HCT116 (cell line): ENCODE measurements at regions not wholly inside any gene's neighbourhood (a gene's known extent, or its start where the extent isn't known, plus 50 kb on each side); places are given as distances from the start of the nearest gene placed in this dataset.

Experiments
- ATAC-seq: fragments of 200-7000 bp; cut with Tn5 transposase; 2 replicates; pipeline ENCODE4 v1.9.1; 2020; ENCODE audit warnings: mild to moderate bottlenecking, moderate library complexity
- BruUV-seq: library from RNA; stranded (reverse); fragments of 400-500 nt; replicated peaks from 2 replicates; lab custom pipeline; 2021; lab: Mats Ljungman, UMichigan
- CTCF ChIA-PET: fragments of 300-600 bp; sonication (Branson Sonifier 250); formaldehyde crosslinking; loops from one replicate; lab custom pipeline; 2021; ENCODE audit warnings: antibody characterized with exemption; lab: Charles Lee
- POLR2A ChIA-PET: fragments of 300-600, 350-600 bp; sonication (Branson Sonifier 250); formaldehyde crosslinking; loops from one replicate; lab custom pipeline; 2021; ENCODE audit warnings: antibody characterized with exemption; lab: Charles Lee
- RAD21 ChIA-PET, 2 experiments: fragments of 300-600 bp; sonication (Branson Sonifier 250); formaldehyde crosslinking; loops; one replicate each; lab custom pipeline; 2023; ENCODE audit warnings: low total read pairs in 2 of 2; ENCODE audit not compliant: uncharacterized antibody in 2 of 2, unreplicated experiment in 2 of 2, low non-redundant PET in 1 of 2; lab: Charles Lee
- DNase-seq: peaks from one replicate; pipeline ENCODE4 v3.0.0-alpha.2; 2010; ENCODE audit warnings: low read depth, low spot score
- H2AFZ ChIP-seq: fragments of 200-600 bp; shearing (Covaris generic), sonication (generic); 2 replicates; pipeline ENCODE4 v1.6.1; 2017; ENCODE audit warnings: low read depth, mixed run types, mixed read lengths, antibody characterized with exemption, low read length; ENCODE audit not compliant: poor library complexity, severe bottlenecking
- H3K27ac ChIP-seq: 2 replicates; pipeline ENCODE4 v1.5.1; 2012; ENCODE audit warnings: low read depth, low read length
- H3K27me3 ChIP-seq: fragments of 200-600 bp; sonication (generic); 2 replicates; pipeline ENCODE4 v1.6.1; 2016; ENCODE audit warnings: mixed run types, low read length, mixed read lengths; ENCODE audit not compliant: insufficient read depth
- H3K36me3 ChIP-seq, 2 experiments: fragments of 200-500 bp in 1 of 2; fragments of 200-600 bp in 1 of 2; sonication (Bioruptor generic) in 1 of 2; sonication (generic) in 1 of 2; 2 replicates each; pipeline versions ENCODE4 v1.5.1 to v1.6.1; 2014 to 2016; ENCODE audit warnings: low read length in 2 of 2, inconsistent platforms in 1 of 2, mixed read lengths in 1 of 2, mixed run types in 1 of 2; ENCODE audit not compliant: insufficient read depth in 2 of 2, control insufficient read depth in 1 of 2
- H3K4me1 ChIP-seq, 2 experiments: fragments of 200-600 bp in 1 of 2; sonication (generic) in 1 of 2; 2 replicates each; pipeline versions ENCODE4 v1.5.1 to v1.6.1; 2012 to 2017; ENCODE audit warnings: low read length in 2 of 2, inconsistent platforms in 1 of 2, mild to moderate bottlenecking in 1 of 2, mixed read lengths in 1 of 2, mixed run types in 1 of 2, moderate library complexity in 1 of 2; ENCODE audit not compliant: insufficient read depth in 2 of 2, control insufficient read depth in 1 of 2
- H3K4me2 ChIP-seq: fragments of 200-600 bp; sonication (generic); 2 replicates; pipeline ENCODE4 v1.6.1; 2017; ENCODE audit warnings: mixed run types, low read length, mixed read lengths
- H3K4me3 ChIP-seq, 2 experiments: fragments of 200-600 bp in 1 of 2; sonication (generic) in 1 of 2; replicated peaks in 1 of 2; 2 replicates each; pipeline ENCODE4 v1.5.1; 2011 to 2016; ENCODE audit warnings: low read length in 2 of 2, control low read depth in 1 of 2, low read depth in 1 of 2, mild to moderate bottlenecking in 1 of 2, mixed read lengths in 1 of 2, mixed run types in 1 of 2
- H3K79me2 ChIP-seq: fragments of 200-600 bp; sonication (generic); 2 replicates; pipeline ENCODE4 v1.6.1; 2017; ENCODE audit warnings: mild to moderate bottlenecking, mixed run types, low read length, moderate library complexity, mixed read lengths; ENCODE audit not compliant: insufficient read depth
- H3K9ac ChIP-seq: fragments of 200-600 bp; sonication (generic); 2 replicates; pipeline ENCODE4 v1.6.1; 2016; ENCODE audit warnings: low read length, mixed read lengths
- H3K9me2 ChIP-seq: fragments of 200-600 bp; sonication (generic), shearing (Covaris generic); 2 replicates; pipeline ENCODE4 v1.6.1; 2017; ENCODE audit warnings: mixed run types, mild to moderate bottlenecking, moderate library complexity; ENCODE audit not compliant: insufficient read depth
- H3K9me3 ChIP-seq, 2 experiments: fragments of 200-500 bp in 1 of 2; fragments of 200-600 bp in 1 of 2; sonication (Bioruptor generic) in 1 of 2; sonication (generic) in 1 of 2; 2 replicates each; pipeline ENCODE4 v1.6.1; 2014 to 2017; ENCODE audit warnings: low read length in 2 of 2, mixed read lengths in 2 of 2, inconsistent platforms in 1 of 2, low read depth in 1 of 2, mild to moderate bottlenecking in 1 of 2, mixed run types in 1 of 2, moderate library complexity in 1 of 2; ENCODE audit not compliant: control insufficient read depth in 1 of 2, insufficient read depth in 1 of 2
- H4K20me1 ChIP-seq: fragments of 200-600 bp; sonication (generic), shearing (Covaris generic); 2 replicates; pipeline ENCODE4 v1.6.1; 2017; ENCODE audit warnings: mixed run types, mild to moderate bottlenecking, moderate library complexity; ENCODE audit not compliant: insufficient read depth
- CBX3 ChIP-seq: IDR thresholded peaks from 2 replicates; pipeline ENCODE4 v1.6.1; 2012; ENCODE audit warnings: low read depth
- EGR1 ChIP-seq: IDR thresholded peaks from 2 replicates; pipeline ENCODE4 v1.6.1; 2012; ENCODE audit warnings: low read depth
- ELF1 ChIP-seq: IDR thresholded peaks from 2 replicates; pipeline ENCODE4 v1.6.1; 2012; ENCODE audit warnings: low read depth, borderline replicate concordance
- FOSL1 ChIP-seq: IDR thresholded peaks from 2 replicates; pipeline ENCODE4 v1.6.1; 2012; ENCODE audit warnings: low read depth
- POLR2AphosphoS5 ChIP-seq: IDR thresholded peaks from 2 replicates; pipeline ENCODE4 v1.6.1; 2011; ENCODE audit warnings: mild to moderate bottlenecking, low read depth, low read length, moderate library complexity
- RAD21 ChIP-seq: IDR thresholded peaks from 2 replicates; pipeline ENCODE4 v1.6.1; 2012; ENCODE audit warnings: low read depth, mild to moderate bottlenecking
- SIN3A ChIP-seq: IDR thresholded peaks from 2 replicates; pipeline ENCODE4 v1.6.1; 2012; ENCODE audit warnings: low read depth
- SP1 ChIP-seq: IDR thresholded peaks from 2 replicates; pipeline ENCODE4 v1.6.1; 2012; ENCODE audit warnings: low read depth
- SRF ChIP-seq: IDR thresholded peaks from 2 replicates; pipeline ENCODE4 v1.6.1; 2012; ENCODE audit warnings: low read depth
- TCF7L2 ChIP-seq: IDR thresholded peaks from 2 replicates; pipeline ENCODE4 v1.7.0; 2011; ENCODE audit warnings: borderline replicate concordance, inconsistent platforms; ENCODE audit not compliant: insufficient read depth, insufficient read length; ENCODE audit errors: extremely low read depth
- ZBTB33 ChIP-seq: IDR thresholded peaks from 2 replicates; pipeline ENCODE4 v1.6.1; 2011; ENCODE audit warnings: mild to moderate bottlenecking, low read length, moderate library complexity; ENCODE audit not compliant: insufficient replicate concordance; ENCODE audit errors: extremely low read depth
- ZFX ChIP-seq: fragments of 450-650 bp; IDR thresholded peaks from 2 replicates; pipeline ENCODE4 v1.6.1; 2017
- ZNF274 ChIP-seq: fragments of 200-500 bp; sonication (Bioruptor generic); IDR thresholded peaks from 2 replicates; pipeline ENCODE4 v1.6.1; 2014; ENCODE audit warnings: mild to moderate bottlenecking, low read depth, low read length, inconsistent platforms
- intact Hi-C: fragments of 100-400 bp; cut with micrococcal nuclease; formaldehyde crosslinking; loops from 2 replicates; pipeline ENCODE4 v1.10.0; 2022
- TF ChIP-seq, protein P1 (sequence below): IDR thresholded peaks from 2 replicates; pipeline ENCODE4 v1.6.1; 2012; ENCODE audit warnings: low read depth
- TF ChIP-seq, protein P2 (sequence below): IDR thresholded peaks from 2 replicates; pipeline ENCODE4 v1.6.1; 2012
- TF ChIP-seq, protein P3 (sequence below): IDR thresholded peaks from 2 replicates; pipeline ENCODE4 v1.6.1; 2012

- no peak overlapping the region for H3K27ac ChIP-seq
- H3K79me2 ChIP-seq = no peaks in the 10 kb centered on the region
- H3K9me3 ChIP-seq = no peaks in the 10 kb centered on the region
- H3K4me2 ChIP-seq = no peak overlapping the region
- no peaks in the 10 kb centered on the region for H3K4me1 ChIP-seq
- no peak overlapping the region for H3K4me3 ChIP-seq
- H4K20me1 ChIP-seq = no peaks in the 10 kb centered on the region
- H2AFZ ChIP-seq = peak overlapping the region; percentile 77
- no peak overlapping the region for H3K9ac ChIP-seq
- ChIA-PET POLR2A (no interaction called here), CTCF (no interaction called here), RAD21 (no interaction called here)
- H3K36me3 ChIP-seq = no peaks in the 10 kb centered on the region
- ATAC-seq (no peak), DNase-seq (no peak)
- BruUV-seq = no TSS peak
- H3K27me3 ChIP-seq = no peaks in the 10 kb centered on the region
- intact Hi-C loops = no loop called here
- no peaks in the 10 kb centered on the region for H3K9me2 ChIP-seq
- no peak for TF ChIP-seq ZNF274
- no peak for TF ChIP-seq SIN3A
- TF ChIP-seq TCF7L2 = no peak
- TF ChIP-seq SP1 = no peak
- TF ChIP-seq SRF = no peak
- TF ChIP-seq, protein P1, sequence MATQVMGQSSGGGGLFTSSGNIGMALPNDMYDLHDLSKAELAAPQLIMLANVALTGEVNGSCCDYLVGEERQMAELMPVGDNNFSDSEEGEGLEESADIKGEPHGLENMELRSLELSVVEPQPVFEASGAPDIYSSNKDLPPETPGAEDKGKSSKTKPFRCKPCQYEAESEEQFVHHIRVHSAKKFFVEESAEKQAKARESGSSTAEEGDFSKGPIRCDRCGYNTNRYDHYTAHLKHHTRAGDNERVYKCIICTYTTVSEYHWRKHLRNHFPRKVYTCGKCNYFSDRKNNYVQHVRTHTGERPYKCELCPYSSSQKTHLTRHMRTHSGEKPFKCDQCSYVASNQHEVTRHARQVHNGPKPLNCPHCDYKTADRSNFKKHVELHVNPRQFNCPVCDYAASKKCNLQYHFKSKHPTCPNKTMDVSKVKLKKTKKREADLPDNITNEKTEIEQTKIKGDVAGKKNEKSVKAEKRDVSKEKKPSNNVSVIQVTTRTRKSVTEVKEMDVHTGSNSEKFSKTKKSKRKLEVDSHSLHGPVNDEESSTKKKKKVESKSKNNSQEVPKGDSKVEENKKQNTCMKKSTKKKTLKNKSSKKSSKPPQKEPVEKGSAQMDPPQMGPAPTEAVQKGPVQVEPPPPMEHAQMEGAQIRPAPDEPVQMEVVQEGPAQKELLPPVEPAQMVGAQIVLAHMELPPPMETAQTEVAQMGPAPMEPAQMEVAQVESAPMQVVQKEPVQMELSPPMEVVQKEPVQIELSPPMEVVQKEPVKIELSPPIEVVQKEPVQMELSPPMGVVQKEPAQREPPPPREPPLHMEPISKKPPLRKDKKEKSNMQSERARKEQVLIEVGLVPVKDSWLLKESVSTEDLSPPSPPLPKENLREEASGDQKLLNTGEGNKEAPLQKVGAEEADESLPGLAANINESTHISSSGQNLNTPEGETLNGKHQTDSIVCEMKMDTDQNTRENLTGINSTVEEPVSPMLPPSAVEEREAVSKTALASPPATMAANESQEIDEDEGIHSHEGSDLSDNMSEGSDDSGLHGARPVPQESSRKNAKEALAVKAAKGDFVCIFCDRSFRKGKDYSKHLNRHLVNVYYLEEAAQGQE = no peak
- no peak for TF ChIP-seq RAD21
- TF ChIP-seq, protein P2, sequence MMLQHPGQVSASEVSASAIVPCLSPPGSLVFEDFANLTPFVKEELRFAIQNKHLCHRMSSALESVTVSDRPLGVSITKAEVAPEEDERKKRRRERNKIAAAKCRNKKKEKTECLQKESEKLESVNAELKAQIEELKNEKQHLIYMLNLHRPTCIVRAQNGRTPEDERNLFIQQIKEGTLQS = no peak
- TF ChIP-seq POLR2AphosphoS5 = no peak
- no peak for TF ChIP-seq CBX3
- no peak for TF ChIP-seq ZFX
- no peak for TF ChIP-seq ZBTB33
- TF ChIP-seq, protein P3, sequence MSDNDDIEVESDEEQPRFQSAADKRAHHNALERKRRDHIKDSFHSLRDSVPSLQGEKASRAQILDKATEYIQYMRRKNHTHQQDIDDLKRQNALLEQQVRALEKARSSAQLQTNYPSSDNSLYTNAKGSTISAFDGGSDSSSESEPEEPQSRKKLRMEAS = no peak
- TF ChIP-seq ELF1 = no peak
- no peak for TF ChIP-seq EGR1
- TF ChIP-seq FOSL1 = no peak
Measured at GRCh38 chr1:199723250-199723956, 304.1 kb upstream of the NR5A2 start.
